A549 (cell line): ENCODE measurements at regions not wholly inside any gene's neighbourhood (a gene's known extent, or its start where the extent isn't known, plus 50 kb on each side); places are given as distances from the start of the nearest gene placed in this dataset.
A peak's percentile ranks its signal among the peaks of the same experiment; 100 is the strongest.

Source experiments
- BHLHE40 ChIP-seq: IDR thresholded peaks from 2 replicates; pipeline ENCODE4 v1.6.1; 2012; ENCODE audit warnings: low read depth, low read length, inconsistent platforms
- CEBPB ChIP-seq, 2 experiments: fragments of >200 bp in 1 of 2; sonication (Bioruptor Twin) in 1 of 2; formaldehyde crosslinking in 1 of 2; IDR thresholded peaks; 2 replicates each; pipeline ENCODE4 v1.6.1; 2012 to 2016
- JUN ChIP-seq, 2 experiments: fragments of >200 bp; sonication (Bioruptor Twin); formaldehyde crosslinking; IDR thresholded peaks; 2 replicates in 1 of 2; 3 replicates in 1 of 2; pipeline ENCODE4 v1.6.1; 2016 to 2017
- JUNB ChIP-seq: fragments of >200 bp; sonication (Bioruptor Twin); formaldehyde crosslinking; IDR thresholded peaks from 2 replicates; pipeline ENCODE4 v1.6.1; 2016
- MYC ChIP-seq: IDR thresholded peaks from 2 replicates; pipeline ENCODE4 v1.6.1; 2012; ENCODE audit warnings: mild to moderate bottlenecking, inconsistent platforms, low read length, improper control_type of control experiment, borderline replicate concordance
- POLR2A ChIP-seq: IDR thresholded peaks from 2 replicates; pipeline ENCODE4 v1.6.1; 2012; ENCODE audit warnings: mild to moderate bottlenecking, low read length
- RAD21 ChIP-seq, 2 experiments: fragments of >200 bp in 1 of 2; sonication (Bioruptor Twin) in 1 of 2; formaldehyde crosslinking in 1 of 2; IDR thresholded peaks in 1 of 2; conservative IDR thresholded peaks in 1 of 2; 2 replicates in 1 of 2; 3 replicates in 1 of 2; pipeline ENCODE4 v1.6.1; 2012 to 2018; ENCODE audit warnings: inconsistent platforms in 1 of 2
- RCOR1 ChIP-seq: fragments of 150-350 bp; IDR thresholded peaks from 2 replicates; pipeline ENCODE4 v1.6.1; 2014; ENCODE audit warnings: antibody characterized with exemption, low read length, low read depth
- TF ChIP-seq, protein P1 (sequence below): fragments of >200 bp; sonication (Bioruptor Twin); formaldehyde crosslinking; IDR thresholded peaks from 3 replicates; pipeline ENCODE4 v1.5.1; 2016
- TF ChIP-seq, protein P2 (sequence below): fragments of 450-650 bp; IDR thresholded peaks from 2 replicates; pipeline ENCODE4 v1.6.1; 2014; ENCODE audit warnings: antibody characterized with exemption

DNA sequence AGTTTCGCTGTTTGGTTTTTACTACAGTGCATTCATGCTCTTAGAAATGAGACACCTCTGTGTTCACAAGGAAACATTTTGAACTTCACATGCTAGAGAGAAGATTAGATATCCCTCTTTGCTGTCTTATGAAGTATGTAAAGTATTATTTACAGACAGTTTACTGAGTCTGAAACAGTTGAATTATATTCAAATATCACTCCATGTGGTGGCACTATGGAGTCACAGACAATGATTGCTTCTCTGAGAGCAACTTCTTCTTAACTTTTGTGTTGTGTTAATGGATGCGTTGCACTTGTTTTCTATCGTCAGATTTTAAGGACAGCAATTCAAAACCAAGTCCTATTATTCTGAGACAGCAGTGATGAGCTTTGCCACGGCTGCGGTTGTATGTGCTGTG, 823.6 kb downstream of the GALR1 start:
- TF ChIP-seq, protein P1, sequence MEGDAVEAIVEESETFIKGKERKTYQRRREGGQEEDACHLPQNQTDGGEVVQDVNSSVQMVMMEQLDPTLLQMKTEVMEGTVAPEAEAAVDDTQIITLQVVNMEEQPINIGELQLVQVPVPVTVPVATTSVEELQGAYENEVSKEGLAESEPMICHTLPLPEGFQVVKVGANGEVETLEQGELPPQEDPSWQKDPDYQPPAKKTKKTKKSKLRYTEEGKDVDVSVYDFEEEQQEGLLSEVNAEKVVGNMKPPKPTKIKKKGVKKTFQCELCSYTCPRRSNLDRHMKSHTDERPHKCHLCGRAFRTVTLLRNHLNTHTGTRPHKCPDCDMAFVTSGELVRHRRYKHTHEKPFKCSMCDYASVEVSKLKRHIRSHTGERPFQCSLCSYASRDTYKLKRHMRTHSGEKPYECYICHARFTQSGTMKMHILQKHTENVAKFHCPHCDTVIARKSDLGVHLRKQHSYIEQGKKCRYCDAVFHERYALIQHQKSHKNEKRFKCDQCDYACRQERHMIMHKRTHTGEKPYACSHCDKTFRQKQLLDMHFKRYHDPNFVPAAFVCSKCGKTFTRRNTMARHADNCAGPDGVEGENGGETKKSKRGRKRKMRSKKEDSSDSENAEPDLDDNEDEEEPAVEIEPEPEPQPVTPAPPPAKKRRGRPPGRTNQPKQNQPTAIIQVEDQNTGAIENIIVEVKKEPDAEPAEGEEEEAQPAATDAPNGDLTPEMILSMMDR, result no peak
- TF ChIP-seq MYC (no peak), JUN (IDR thresholded peaks at IDR 0.05) (no peak), POLR2A (no peak), CEBPB (IDR thresholded peaks at IDR 0.05) (no peak), RCOR1 (no peak), BHLHE40 (no peak), JUNB (no peak), RAD21 (conservative IDR thresholded peaks at IDR 0.05 in 1 of 2, IDR thresholded peaks at IDR 0.05 in 1 of 2) (peak in 1 of 2 experiments; percentile 32; a peak in 3 of 5 replicates)
- TF ChIP-seq, protein P2, sequence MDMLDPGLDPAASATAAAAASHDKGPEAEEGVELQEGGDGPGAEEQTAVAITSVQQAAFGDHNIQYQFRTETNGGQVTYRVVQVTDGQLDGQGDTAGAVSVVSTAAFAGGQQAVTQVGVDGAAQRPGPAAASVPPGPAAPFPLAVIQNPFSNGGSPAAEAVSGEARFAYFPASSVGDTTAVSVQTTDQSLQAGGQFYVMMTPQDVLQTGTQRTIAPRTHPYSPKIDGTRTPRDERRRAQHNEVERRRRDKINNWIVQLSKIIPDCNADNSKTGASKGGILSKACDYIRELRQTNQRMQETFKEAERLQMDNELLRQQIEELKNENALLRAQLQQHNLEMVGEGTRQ, result no peak
